GM23338 (cell line): ENCODE measurements at regions not wholly inside any gene's neighbourhood (a gene's known extent, or its start where the extent isn't known, plus 50 kb on each side); places are given as distances from the start of the nearest gene placed in this dataset.

Experiments used
- ATAC-seq: fragments of 200-7000 bp; cut with Tn5 transposase; 3 replicates; pipeline ENCODE4 v1.9.1; 2020
- DNase-seq: peaks from one replicate; pipeline ENCODE4 v3.0.0-alpha.2; 2015; ENCODE audit warnings: low spot score
- H2AFZ ChIP-seq: fragments of 200-600 bp; sonication (generic); 2 replicates; pipeline ENCODE4 v1.8.0; 2016; ENCODE audit warnings: antibody characterized with exemption, mild to moderate bottlenecking, moderate library complexity
- H3F3A ChIP-seq: fragments of 200-600 bp; sonication (generic); replicated peaks from 2 replicates; pipeline ENCODE4 v1.8.0; 2017; ENCODE audit warnings: antibody characterized with exemption, mixed run types, low read depth
- H3K27ac ChIP-seq: fragments of 200-600 bp; sonication (generic); 2 replicates; pipeline ENCODE4 v1.6.1; 2016; ENCODE audit warnings: low read depth
- H3K27me3 ChIP-seq: fragments of 200-600 bp; sonication (generic); 2 replicates; pipeline ENCODE4 v1.8.0; 2016; ENCODE audit warnings: mild to moderate bottlenecking, mixed run types, moderate library complexity; ENCODE audit not compliant: insufficient read depth
- H3K36me3 ChIP-seq: fragments of 200-600 bp; sonication (generic); 2 replicates; pipeline ENCODE4 v1.8.0; 2016; ENCODE audit warnings: mild to moderate bottlenecking; ENCODE audit not compliant: insufficient read depth
- H3K4me1 ChIP-seq: fragments of 200-600 bp; sonication (generic); 2 replicates; pipeline ENCODE4 v1.8.0; 2016; ENCODE audit warnings: mild to moderate bottlenecking, moderate library complexity; ENCODE audit not compliant: insufficient read depth
- H3K4me2 ChIP-seq: fragments of 200-600 bp; sonication (generic); 2 replicates; pipeline ENCODE4 v1.7.1; 2017; ENCODE audit warnings: mixed run types
- H3K4me3 ChIP-seq: fragments of 200-600 bp; sonication (generic); 2 replicates; pipeline ENCODE4 v1.6.1; 2016; ENCODE audit warnings: mixed run types
- H3K79me2 ChIP-seq: fragments of 200-600 bp; sonication (generic); replicated peaks from 2 replicates; pipeline ENCODE4 v1.8.0; 2017; ENCODE audit warnings: mild to moderate bottlenecking; ENCODE audit not compliant: insufficient read depth
- H3K9me2 ChIP-seq: fragments of 200-600 bp; sonication (generic); 2 replicates; pipeline ENCODE4 v1.8.0; 2017; ENCODE audit not compliant: insufficient read depth
- H4K20me1 ChIP-seq: fragments of 200-600 bp; sonication (generic); replicated peaks from 2 replicates; pipeline ENCODE4 v1.8.0; 2017; ENCODE audit warnings: mild to moderate bottlenecking; ENCODE audit not compliant: insufficient read depth
- H3K27ac Mint-ChIP-seq: 2 replicates; pipeline ENCODE4 v1.8.0; 2020; ENCODE audit warnings: inconsistent platforms, mild to moderate bottlenecking, moderate library complexity, mixed read lengths
- H3K27me3 Mint-ChIP-seq: 3 replicates; pipeline ENCODE4 v1.8.0; 2022; ENCODE audit warnings: low read depth, mild to moderate bottlenecking, moderate library complexity, mixed read lengths, inconsistent platforms; ENCODE audit not compliant: insufficient read depth, poor library complexity
- H3K36me3 Mint-ChIP-seq: 3 replicates; pipeline ENCODE4 v1.8.0; 2021; ENCODE audit warnings: low read depth, mild to moderate bottlenecking, inconsistent platforms, moderate library complexity, mixed read lengths
- H3K4me1 Mint-ChIP-seq: 3 replicates; pipeline ENCODE4 v1.8.0; 2020; ENCODE audit warnings: mild to moderate bottlenecking, inconsistent platforms, mixed read lengths
- H3K4me3 Mint-ChIP-seq: 3 replicates; pipeline ENCODE4 v1.8.0; 2021; ENCODE audit warnings: moderate library complexity, mild to moderate bottlenecking, inconsistent platforms, mixed read lengths
- H3K9me3 Mint-ChIP-seq: 3 replicates; pipeline ENCODE4 v1.8.0; 2020; ENCODE audit warnings: moderate library complexity, mild to moderate bottlenecking, inconsistent platforms, mixed read lengths
- NANOG ChIP-seq: IDR thresholded peaks from 2 replicates; pipeline ENCODE4 v1.6.1; 2016; ENCODE audit warnings: antibody characterized with exemption, borderline replicate concordance
- STAT1 ChIP-seq: IDR thresholded peaks from one replicate; pipeline ENCODE4 v1.6.1; 2016; ENCODE audit warnings: antibody characterized with exemption; ENCODE audit not compliant: unreplicated experiment
- ZNF114 ChIP-seq: fragments of 250-450 bp; sonication (Bioruptor Pico); IDR thresholded peaks from 2 replicates; pipeline ENCODE4 v1.5.0; 2020; ENCODE audit warnings: mild to moderate bottlenecking, moderate library complexity
- ZNF331 ChIP-seq: fragments of 250-450 bp; sonication (Bioruptor Pico); IDR thresholded peaks from 2 replicates; pipeline ENCODE4 v1.5.0; 2020; ENCODE audit warnings: low read depth, mild to moderate bottlenecking, moderate library complexity
- TF ChIP-seq, protein P1 (sequence below): fragments of 250-450 bp; sonication (Bioruptor Pico); IDR thresholded peaks from 2 replicates; pipeline ENCODE4 v1.5.0; 2020; ENCODE audit warnings: mild to moderate bottlenecking, moderate library complexity
- TF ChIP-seq, protein P2 (sequence below), 2 experiments: fragments of 200-600 bp in 1 of 2; sonication (generic) in 1 of 2; conservative IDR thresholded peaks; 2 replicates each; pipeline versions ENCODE4 v1.5.1 to v1.6.1; 2016 to 2017; ENCODE audit warnings: antibody characterized with exemption in 2 of 2, low read depth in 2 of 2, mild to moderate bottlenecking in 2 of 2, moderate library complexity in 1 of 2

DNA sequence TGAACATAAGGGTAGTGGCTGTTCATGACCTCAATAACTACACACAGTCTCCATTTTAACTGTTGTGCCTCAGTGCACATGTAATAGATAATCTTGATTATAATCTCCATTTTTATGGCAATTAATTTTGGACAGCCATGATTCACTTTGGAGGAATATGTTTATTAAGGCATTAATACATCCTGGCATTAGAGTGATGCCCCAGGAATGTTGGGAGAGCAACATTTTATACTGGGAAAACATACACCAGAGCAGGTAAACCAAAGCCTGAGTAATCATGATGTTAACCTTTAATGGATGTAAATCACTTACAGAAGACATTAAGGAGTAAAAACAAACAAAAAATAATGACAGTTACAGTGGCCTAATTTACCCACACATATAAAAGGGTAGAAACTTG, 886.3 kb upstream of the RAG2 start:
- H3K4me3 ChIP-seq = no peak overlapping the region
- no peak for TF ChIP-seq STAT1
- TF ChIP-seq NANOG = no peak
- TF ChIP-seq, protein P1, sequence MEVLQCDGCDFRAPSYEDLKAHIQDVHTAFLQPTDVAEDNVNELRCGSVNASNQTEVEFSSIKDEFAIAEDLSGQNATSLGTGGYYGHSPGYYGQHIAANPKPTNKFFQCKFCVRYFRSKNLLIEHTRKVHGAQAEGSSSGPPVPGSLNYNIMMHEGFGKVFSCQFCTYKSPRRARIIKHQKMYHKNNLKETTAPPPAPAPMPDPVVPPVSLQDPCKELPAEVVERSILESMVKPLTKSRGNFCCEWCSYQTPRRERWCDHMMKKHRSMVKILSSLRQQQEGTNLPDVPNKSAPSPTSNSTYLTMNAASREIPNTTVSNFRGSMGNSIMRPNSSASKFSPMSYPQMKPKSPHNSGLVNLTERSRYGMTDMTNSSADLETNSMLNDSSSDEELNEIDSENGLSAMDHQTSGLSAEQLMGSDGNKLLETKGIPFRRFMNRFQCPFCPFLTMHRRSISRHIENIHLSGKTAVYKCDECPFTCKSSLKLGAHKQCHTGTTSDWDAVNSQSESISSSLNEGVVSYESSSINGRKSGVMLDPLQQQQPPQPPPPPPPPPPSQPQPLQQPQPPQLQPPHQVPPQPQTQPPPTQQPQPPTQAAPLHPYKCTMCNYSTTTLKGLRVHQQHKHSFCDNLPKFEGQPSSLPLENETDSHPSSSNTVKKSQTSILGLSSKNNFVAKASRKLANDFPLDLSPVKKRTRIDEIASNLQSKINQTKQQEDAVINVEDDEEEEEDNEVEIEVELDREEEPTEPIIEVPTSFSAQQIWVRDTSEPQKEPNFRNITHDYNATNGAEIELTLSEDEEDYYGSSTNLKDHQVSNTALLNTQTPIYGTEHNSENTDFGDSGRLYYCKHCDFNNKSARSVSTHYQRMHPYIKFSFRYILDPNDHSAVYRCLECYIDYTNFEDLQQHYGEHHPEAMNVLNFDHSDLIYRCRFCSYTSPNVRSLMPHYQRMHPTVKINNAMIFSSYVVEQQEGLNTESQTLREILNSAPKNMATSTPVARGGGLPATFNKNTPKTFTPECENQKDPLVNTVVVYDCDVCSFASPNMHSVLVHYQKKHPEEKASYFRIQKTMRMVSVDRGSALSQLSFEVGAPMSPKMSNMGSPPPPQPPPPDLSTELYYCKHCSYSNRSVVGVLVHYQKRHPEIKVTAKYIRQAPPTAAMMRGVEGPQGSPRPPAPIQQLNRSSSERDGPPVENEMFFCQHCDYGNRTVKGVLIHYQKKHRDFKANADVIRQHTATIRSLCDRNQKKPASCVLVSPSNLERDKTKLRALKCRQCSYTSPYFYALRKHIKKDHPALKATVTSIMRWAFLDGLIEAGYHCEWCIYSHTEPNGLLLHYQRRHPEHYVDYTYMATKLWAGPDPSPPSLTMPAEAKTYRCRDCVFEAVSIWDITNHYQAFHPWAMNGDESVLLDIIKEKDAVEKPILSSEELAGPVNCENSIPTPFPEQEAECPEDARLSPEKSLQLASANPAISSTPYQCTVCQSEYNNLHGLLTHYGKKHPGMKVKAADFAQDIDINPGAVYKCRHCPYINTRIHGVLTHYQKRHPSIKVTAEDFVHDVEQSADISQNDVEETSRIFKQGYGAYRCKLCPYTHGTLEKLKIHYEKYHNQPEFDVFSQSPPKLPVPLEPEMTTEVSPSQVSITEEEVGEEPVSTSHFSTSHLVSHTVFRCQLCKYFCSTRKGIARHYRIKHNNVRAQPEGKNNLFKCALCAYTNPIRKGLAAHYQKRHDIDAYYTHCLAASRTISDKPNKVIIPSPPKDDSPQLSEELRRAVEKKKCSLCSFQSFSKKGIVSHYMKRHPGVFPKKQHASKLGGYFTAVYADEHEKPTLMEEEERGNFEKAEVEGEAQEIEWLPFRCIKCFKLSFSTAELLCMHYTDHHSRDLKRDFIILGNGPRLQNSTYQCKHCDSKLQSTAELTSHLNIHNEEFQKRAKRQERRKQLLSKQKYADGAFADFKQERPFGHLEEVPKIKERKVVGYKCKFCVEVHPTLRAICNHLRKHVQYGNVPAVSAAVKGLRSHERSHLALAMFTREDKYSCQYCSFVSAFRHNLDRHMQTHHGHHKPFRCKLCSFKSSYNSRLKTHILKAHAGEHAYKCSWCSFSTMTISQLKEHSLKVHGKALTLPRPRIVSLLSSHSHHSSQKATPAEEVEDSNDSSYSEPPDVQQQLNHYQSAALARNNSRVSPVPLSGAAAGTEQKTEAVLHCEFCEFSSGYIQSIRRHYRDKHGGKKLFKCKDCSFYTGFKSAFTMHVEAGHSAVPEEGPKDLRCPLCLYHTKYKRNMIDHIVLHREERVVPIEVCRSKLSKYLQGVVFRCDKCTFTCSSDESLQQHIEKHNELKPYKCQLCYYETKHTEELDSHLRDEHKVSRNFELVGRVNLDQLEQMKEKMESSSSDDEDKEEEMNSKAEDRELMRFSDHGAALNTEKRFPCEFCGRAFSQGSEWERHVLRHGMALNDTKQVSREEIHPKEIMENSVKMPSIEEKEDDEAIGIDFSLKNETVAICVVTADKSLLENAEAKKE (CRISPR knock-in tag) = no peak
- TF ChIP-seq ZNF331 = no peak
- TF ChIP-seq, protein P2, sequence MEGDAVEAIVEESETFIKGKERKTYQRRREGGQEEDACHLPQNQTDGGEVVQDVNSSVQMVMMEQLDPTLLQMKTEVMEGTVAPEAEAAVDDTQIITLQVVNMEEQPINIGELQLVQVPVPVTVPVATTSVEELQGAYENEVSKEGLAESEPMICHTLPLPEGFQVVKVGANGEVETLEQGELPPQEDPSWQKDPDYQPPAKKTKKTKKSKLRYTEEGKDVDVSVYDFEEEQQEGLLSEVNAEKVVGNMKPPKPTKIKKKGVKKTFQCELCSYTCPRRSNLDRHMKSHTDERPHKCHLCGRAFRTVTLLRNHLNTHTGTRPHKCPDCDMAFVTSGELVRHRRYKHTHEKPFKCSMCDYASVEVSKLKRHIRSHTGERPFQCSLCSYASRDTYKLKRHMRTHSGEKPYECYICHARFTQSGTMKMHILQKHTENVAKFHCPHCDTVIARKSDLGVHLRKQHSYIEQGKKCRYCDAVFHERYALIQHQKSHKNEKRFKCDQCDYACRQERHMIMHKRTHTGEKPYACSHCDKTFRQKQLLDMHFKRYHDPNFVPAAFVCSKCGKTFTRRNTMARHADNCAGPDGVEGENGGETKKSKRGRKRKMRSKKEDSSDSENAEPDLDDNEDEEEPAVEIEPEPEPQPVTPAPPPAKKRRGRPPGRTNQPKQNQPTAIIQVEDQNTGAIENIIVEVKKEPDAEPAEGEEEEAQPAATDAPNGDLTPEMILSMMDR (conservative IDR thresholded peaks at IDR 0.05; ENCODE audit: low read depth in 2 of 2) = no peak
- TF ChIP-seq ZNF114 (CRISPR knock-in tag) = no peak

More for the DNA sequence above, 886.3 kb upstream of the RAG2 start:
- H3K4me2 ChIP-seq = no peak overlapping the region
- Mint-ChIP-seq H3K4me1 (no peaks in the 10 kb centered on the region), H3K27ac (no peak overlapping the region), H3K9me3 (no peaks in the 10 kb centered on the region), H3K4me3 (no peak overlapping the region), H3K36me3 (no peaks in the 10 kb centered on the region), H3K27me3 (peaks cover 2% of the 10 kb centered on the region)
- no peaks in the 10 kb centered on the region for H3F3A ChIP-seq
- no peak overlapping the region for H2AFZ ChIP-seq
- no peaks in the 10 kb centered on the region for H3K9me2 ChIP-seq
- H4K20me1 ChIP-seq = no peaks in the 10 kb centered on the region
- H3K27ac ChIP-seq = no peak overlapping the region
- no peaks in the 10 kb centered on the region for H3K27me3 ChIP-seq
- no peaks in the 10 kb centered on the region; the same call in 1 of the 2 replicates for H3K36me3 ChIP-seq
- no peak for DNase-seq
- H3K79me2 ChIP-seq = no peaks in the 10 kb centered on the region
- ATAC-seq = no peak
- H3K4me1 ChIP-seq = no peaks in the 10 kb centered on the region
